GM12892 (cell line): ENCODE measurements at regions not wholly inside any gene's neighbourhood (a gene's known extent, or its start where the extent isn't known, plus 50 kb on each side); places are given as distances from the start of the nearest gene placed in this dataset.
"Not testable (repeated sequence)": the region's sequence is repeated elsewhere in the genome, so short reads cannot be mapped to it uniquely, and the experiment has no call there.

Experiments used
- DNase-seq: peaks from one replicate; pipeline ENCODE4 v3.0.0; 2011; ENCODE audit not compliant: insufficient read length
- FAIRE-seq: peaks from 2 replicates; lab custom pipeline; 2011; peaks lifted over from hg19 to GRCh38; lab: Jason Lieb, UNC
- POLR2A ChIP-seq: IDR thresholded peaks from 2 replicates; pipeline ENCODE4 v1.6.1; 2011; ENCODE audit warnings: low read depth, low read length, control low read depth
- POLR2AphosphoS5 ChIP-seq: IDR thresholded peaks from 2 replicates; pipeline ENCODE4 v1.6.1; 2011; ENCODE audit warnings: low read depth, low read length, control low read depth
- TAF1 ChIP-seq: IDR thresholded peaks from 2 replicates; pipeline ENCODE4 v1.6.1; 2011; ENCODE audit warnings: low read depth, mild to moderate bottlenecking, control low read depth, low read length, borderline replicate concordance

DNA sequence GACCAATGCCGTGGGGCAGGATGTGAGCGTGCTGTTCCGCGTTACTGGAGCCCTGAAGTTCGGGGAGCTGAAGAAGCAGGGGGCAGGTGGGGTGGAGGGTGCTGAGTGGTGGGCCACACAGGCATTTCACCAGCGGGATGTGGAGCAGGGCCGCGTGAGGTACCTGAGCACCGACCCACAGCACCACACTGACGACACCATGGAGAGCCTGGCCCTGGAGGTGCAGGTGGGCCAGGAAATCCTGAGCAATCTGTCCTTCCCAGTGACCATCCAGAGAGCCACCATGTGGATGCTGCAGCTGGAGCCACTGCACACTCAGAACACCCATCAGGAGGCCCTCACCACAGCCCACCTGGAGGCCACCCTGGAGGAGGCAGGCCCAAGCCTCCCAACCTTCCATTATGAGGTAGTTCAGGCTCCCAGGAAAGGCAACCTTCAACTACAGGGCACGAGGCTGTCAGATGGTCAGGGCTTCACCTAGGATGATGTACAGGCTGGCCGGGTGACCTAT is 179.6 kb downstream of the TBC1D2B start:
- no peak for FAIRE-seq
- TF ChIP-seq POLR2A = no peak
- TF ChIP-seq TAF1 = no peak
- TF ChIP-seq POLR2AphosphoS5 = no peak
- no peak for DNase-seq

DNA sequence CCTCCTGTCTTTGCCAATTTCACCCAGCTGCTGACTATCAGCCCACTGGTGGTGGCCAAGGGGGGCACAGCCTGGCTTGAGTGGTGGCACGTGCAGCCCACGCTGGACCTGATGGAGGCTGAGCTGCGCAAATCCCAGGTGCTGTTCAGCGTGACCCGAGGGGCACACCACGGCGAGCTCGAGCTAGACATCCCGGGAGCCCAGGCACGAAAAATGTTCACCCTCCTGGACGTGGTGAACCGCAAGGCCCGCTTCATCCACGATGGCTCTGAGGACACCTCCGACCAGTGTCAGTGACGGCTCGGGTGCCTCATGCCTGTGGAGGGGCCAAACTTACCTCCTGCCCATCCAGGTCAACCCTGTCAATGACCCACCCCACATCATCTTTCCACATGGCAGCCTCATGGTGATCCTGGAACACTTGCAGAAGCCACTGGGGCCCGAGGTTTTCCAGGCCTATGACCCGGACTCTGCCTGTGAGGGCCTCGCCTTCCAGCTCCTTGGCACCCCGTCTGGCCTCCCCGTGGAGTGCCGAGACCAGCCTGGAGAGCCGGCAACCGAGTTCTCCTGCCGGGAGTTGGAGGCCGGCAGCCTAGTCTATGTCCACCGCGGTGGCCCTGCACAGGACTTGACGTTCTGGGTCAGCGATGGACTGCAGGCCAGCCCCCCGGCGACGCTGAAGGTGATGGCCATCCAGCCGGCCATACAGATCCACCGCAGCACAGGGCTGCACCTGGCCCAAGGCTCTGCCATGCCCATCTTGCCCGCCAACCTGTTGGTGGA is 180.2 kb downstream of the TBC1D2B start:
- not testable (repeated sequence) for DNase-seq, FAIRE-seq

DNA sequence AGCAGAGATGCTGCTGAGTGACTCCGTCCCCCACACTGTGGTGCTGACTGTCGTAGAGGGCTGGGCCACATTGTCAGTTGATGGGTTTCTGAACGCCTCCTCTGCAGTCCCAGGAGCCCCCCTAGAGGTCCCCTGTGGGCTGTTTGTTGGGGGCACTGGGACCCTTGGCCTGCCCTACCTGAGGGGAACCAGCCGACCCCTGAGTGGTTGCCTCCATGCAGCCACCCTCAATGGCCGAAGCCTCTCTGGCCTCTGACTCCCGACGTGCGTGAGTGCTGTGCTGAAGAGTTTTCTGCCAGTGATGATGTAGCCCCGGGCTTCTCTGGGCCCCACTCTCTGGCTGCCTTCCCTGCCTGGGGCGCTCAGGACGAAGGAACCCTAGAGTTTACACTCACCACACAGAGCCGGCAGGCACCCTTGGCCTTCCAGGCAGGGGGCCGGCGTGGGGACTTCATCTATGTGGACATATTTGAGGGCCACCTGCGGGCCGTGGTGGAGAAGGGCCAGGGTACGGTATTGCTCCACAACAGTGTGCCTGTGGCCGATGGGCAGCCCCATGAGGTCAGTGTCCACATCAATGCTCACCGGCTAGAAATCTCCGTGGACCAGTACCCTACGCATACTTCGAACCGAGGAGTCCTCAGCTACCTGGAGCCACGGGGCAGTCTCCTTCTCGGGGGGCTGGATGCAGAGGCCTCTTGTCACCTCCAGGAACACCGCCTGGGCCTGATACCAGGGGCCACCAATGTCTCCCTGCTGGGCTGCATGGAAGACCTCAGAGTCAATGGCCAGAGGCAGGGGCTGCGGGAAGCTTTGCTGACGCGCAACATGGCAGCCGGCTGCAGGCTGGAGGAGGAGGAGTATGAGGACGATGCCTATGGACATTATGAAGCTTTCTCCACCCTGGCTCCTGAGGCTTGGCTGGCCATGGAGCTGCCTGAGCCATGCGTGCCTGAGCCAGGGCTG is 181.1 kb downstream of the TBC1D2B start:
- FAIRE-seq, DNase-seq: not testable (repeated sequence)

DNA sequence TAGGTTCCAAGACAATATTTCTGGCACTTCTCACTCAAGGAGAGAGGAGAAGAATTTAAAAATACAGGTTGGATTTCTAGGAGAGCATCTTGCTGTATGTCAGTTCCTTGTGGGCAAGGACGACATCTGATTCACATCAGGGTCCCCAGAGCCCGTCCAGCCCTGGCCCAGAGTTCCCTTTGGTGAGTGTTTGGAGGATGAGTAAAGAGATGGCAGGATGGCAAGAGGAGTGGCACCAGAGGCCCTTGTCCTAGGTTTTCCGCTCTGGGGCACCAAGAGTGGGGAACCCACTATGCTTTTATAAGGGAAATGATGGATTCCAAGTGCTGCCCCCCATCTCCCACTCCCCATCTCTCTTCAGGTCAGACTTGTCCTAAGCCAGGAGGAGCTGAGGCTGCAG is 181.8 kb downstream of the TBC1D2B start:
- DNase-seq (no peak), FAIRE-seq (no peak)
- no peak for TF ChIP-seq TAF1
- no peak for TF ChIP-seq POLR2AphosphoS5
- no peak for TF ChIP-seq POLR2A

DNA sequence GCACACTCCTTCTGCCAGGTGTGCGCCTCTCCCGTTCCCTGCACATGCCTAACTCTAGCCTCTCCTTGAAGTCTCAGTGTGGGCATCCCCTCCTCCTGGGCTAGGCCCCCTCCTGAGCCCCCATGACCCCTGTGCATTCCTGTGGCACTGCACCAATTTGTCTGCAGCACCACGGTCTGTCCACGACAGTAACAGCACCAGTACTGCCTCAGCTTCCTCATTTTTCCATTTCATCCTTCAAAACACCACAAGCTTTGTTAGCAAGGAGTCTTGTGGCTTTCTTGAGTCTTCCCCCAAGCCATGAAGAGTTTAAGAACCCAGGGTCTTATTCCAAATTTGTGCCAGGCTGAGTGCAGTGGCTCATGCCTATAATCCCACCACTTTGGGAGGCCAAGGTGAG is 182.4 kb downstream of the TBC1D2B start:
- FAIRE-seq = peak; percentile 40
- not testable (repeated sequence) for DNase-seq

DNA sequence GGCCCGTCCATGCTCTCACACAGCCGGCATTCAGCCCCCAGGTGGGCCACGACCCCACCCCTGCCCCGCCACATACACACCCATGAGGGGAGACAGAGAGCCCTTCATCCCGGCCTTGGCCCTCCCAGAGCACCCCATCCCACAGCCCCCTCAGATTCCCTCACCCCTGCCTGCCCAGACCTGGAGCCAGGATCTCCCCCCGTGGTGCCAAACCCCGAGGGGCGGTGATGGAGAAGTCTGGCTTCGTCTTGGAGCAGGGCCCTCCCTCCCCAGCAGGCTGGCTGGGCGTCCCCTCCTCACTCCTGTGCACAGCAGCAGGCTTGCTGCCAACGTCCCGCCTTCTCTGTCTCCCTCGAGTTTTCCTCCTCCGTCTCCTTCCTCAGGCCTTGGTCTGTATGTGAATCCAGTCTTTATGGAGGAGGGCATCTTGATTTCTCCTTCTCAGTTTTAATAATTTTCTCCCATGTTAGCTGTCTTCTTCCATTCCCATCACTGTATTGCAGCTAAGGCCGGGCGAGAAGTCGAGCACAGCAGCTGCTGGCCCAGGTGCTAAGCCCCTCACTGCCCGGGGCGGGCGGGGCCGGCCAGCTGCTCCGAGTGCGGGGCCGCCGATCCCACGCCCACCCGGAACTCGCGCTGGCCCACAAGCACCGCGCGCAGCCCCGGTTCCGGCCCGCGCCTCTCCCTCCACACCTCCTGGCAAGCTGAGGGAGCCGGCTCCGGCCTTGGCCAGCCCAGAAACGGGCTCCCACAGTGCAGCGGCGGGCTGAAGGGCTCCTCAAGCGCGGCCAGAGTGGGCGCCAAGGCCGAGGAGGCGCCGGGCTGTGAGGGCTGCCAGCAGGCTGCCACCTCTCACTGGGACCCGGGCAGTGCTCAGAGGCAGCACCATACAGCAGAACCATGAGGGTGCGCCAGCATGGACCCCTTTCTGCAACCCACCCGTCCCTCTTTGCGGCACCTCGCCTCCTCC is 183.6 kb downstream of the TBC1D2B start:
- not testable (repeated sequence) for FAIRE-seq, DNase-seq

DNA sequence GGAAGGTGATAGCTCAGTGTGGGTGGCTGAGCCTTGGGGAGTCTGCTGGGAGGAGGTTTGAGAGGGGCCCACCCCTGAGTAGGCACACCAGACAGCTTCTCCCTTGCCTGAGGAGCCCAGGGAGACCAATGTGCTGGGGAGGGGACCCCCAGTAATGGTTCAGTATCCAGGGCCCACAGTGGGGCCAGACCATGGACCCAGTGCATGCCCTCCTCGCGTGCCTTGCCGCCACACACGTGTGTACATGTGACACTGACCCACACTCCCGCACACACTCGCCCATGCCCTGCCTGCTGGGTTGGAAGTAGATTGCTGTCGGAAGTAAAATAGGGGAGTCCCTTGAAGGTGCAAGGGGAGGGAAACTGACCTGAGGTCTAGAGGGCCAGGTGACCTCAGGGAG is 184.3 kb downstream of the TBC1D2B start:
- not testable (repeated sequence) for DNase-seq, FAIRE-seq

DNA sequence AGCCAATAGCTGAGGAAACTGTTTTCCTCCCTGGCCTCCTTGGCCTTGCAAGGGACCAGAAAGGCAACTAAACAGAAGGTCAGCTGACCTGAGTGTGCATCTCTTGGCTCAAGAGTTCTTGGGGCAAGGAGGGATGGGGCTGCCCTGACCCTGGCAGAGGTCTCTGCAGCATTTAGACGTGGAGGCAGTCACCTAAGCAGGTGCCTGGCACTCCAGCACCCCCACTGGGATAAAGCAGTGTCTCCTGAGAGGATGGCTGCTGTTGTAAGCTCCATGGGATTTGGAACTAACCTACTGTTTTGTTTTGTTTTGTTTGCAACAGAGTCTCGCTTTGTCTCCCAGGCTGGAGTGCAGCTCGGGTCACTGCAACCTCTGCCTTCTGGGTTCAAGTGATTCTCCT is 185.2 kb downstream of the TBC1D2B start:
- TF ChIP-seq POLR2AphosphoS5 (no peak), TAF1 (no peak), POLR2A (no peak)
- DNase-seq (no peak), FAIRE-seq (no peak)

DNA sequence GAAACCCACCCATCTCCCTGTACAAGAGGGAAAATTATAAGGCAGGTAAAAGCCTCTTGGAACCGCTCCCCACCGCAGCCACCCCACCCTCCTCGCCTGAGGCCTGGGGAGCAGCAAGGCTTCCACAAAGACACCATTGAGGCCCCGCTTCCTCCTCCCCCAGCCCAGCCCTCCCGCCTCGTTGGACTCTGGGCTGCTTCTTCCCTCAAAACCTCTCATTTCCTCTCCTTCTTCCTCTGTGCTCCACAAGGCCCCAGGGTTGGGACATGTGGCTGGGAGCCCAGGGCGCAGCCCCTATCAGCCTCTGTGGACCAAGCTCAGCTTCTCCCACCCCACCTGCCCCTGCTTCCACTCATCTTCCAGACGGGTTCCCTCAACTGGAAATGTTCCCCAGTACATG is 185.6 kb downstream of the TBC1D2B start:
- FAIRE-seq = peak; percentile 38

DNA sequence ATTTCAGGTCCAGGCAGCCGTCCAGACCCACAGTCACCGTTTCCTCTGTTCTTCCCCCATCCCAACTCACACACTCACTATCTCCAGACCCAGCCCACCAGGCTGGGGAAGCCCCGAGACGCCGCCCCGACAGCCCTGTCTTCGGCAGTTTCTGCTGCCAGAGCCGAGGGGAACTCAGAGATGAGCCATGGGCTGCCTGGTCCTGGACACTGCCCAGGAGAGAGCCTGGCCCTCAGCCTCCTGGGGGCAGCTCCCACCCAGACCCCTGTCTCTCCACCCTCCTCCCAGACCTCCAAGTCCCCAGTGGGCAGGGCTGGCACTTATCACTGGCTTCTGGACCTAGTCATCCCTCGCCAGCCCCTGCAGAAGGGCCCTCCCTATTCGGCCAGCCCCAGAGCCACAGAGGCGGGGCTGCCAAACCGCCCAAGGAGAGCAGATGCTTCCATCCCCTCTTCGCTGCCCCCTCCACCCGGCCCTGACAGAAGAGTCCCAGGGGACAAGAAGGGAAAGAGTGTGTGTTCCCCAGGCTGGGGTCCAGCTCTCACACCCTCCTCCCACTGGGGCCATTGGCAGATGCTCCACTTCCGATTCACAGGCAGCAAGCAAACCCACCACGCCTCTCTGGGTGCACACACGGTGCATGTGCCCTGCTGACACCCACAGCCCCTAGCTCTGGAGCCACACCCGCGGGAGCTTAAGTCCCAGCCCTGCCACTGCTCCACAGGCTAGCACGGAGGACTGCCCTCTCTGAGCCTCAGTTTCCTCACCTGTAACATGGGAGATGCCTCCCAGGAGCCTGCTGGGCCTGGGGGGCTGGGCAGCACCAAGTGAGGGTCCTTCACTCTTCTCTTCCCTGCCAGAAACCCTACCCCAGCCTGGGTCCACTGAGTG is 186.4 kb downstream of the TBC1D2B start:
- DNase-seq = not testable (repeated sequence)
- peak; percentile 92 for FAIRE-seq

More for the DNA sequence above, 185.6 kb downstream of the TBC1D2B start:
- not testable (repeated sequence) for DNase-seq

DNA sequence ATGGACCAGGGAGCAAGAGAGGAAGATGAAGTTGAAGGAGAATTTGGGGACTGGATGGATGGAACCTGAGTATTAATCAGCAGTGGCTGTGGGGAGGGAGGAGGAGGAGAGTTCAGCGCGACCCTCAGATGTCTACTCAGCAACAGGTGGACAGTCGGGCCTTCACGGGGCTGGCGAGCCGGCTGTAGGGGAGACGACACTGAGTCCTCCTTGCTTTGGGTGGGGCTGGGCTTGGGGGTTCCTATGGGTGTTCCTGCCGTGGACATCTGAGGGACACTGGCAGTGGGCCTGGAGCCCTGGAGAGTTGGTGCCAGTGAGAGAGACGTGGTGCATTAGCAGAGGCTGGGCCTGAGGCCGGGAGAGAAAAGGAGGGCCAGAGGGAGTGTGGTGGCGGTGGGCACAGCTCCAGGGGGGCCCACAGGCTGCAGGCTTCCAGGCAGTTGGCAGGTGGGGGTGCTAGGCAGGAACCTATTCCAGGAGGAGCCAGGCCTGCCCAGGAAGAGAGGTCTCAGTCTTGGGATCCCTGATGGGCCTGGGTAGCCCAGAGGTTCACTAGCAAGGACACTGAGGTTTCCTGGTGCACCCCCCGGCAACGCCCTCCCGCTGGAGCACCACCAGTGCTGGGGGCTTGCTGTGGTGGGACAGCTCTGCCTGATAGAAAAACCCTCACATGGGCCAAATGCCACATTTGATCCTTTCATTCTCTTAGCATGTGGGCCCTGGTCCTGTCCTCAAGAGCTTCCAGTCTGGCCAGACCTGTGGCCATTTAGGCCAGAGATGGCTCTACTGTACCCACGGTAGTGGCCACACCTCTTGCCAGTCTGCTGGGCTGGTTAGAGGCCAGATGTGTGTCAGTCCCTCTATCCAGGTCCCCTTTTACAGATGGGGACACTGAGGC is 187.4 kb downstream of the TBC1D2B start:
- not testable (repeated sequence) for DNase-seq
- peak; percentile 17 for FAIRE-seq
